Panc1 (cell line): ENCODE measurements at regions not wholly inside any gene's neighbourhood (a gene's known extent, or its start where the extent isn't known, plus 50 kb on each side); places are given as distances from the start of the nearest gene placed in this dataset.

Experiments used
- CTCF ChIP-seq: fragments of 450-650 bp; IDR thresholded peaks from 2 replicates; pipeline ENCODE4 v1.5.1; 2017; ENCODE audit warnings: mild to moderate bottlenecking
- POLR2AphosphoS5 ChIP-seq: IDR thresholded peaks from 2 replicates; pipeline ENCODE4 v1.6.1; 2012; ENCODE audit warnings: mild to moderate bottlenecking, low read depth, low read length, moderate library complexity
- REST ChIP-seq, 2 experiments: IDR thresholded peaks; 2 replicates each; pipeline ENCODE4 v1.6.1; 2011 to 2012; ENCODE audit warnings: low read depth in 2 of 2, control low read depth in 1 of 2, low read length in 1 of 2, mild to moderate bottlenecking in 1 of 2, moderate library complexity in 1 of 2; ENCODE audit not compliant: insufficient read depth in 1 of 2
- SIN3A ChIP-seq: IDR thresholded peaks from 2 replicates; pipeline ENCODE4 v1.6.1; 2012; ENCODE audit warnings: low read depth, mild to moderate bottlenecking, low read length, moderate library complexity, borderline replicate concordance; ENCODE audit not compliant: insufficient read depth
- TCF7L2 ChIP-seq: IDR thresholded peaks from 2 replicates; pipeline ENCODE4 v1.6.1; 2011; ENCODE audit warnings: mild to moderate bottlenecking, low read depth, low read length, inconsistent platforms

GRCh38 chrX:95728446-95728845 lies 956.2 kb upstream of the DIAPH2 start:
- TF ChIP-seq CTCF: no peak
- no peak for TF ChIP-seq POLR2AphosphoS5
- no peak for TF ChIP-seq REST (IDR thresholded peaks at IDR 0.05; ENCODE audit: insufficient read depth in 1 of 2, low read depth in 2 of 2, low read length in 1 of 2)
- no peak for TF ChIP-seq SIN3A
- TF ChIP-seq TCF7L2: no peak
